ENCODE measurements at regions not wholly inside any gene's neighbourhood (a gene's known extent, or its start where the extent isn't known, plus 50 kb on each side); places are given as distances from the start of the nearest gene placed in this dataset.

DNA sequence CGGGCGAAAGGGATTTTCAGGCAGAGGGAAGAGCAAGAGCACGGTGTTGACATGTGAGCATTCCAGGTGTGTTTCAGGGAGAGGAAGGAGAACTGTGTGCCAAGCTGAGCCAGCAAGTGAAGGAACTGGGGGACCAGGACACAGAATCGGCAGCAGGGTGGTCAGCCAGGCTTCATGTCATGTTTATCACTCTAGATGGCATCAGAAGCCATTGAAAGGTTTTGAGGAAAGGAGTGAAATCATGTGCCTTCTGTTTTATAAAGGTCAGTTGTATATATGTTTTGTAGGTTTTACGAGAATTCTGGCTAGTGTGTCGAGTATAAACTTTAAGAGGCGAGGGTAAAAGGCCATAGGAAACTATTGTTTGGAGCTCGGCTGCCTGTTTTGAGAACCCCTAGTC is 682.3 kb downstream of the TRIML1 start:
- no peak for DNase-seq (ENCODE audit: low read depth in 2 of 2)

GRCh38 chr4:188822698-188823097 is 683.5 kb downstream of the TRIML1 start:
- DNase-seq (ENCODE audit: low read depth in 2 of 2): no peak

- no peak for DNase-seq (ENCODE audit: low read depth in 2 of 2)
Observed at GRCh38 chr4:188824553-188824952, 685.3 kb downstream of the TRIML1 start.

GRCh38 chr4:188826393-188826792 is 687.2 kb downstream of the TRIML1 start:
- DNase-seq (ENCODE audit: low read depth in 2 of 2): no peak

DNA sequence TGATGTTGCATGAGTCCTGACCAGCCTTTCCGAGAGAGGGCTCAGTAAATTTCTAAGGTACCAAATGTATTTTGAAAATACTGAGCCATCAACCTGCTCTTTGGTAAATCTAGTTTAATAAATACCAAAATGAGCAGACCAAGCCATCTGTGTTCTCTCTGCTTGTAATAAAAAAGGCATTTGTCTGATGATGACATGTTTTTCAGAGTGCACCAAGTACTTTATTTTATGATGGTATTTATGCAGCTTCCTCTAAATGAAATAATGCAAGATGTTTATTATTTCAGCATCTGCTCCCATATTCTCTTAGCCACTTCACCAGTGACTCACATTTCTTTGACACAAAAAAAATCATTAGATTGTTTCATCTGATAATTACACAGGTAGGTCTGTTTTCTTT is 700.5 kb downstream of the TRIML1 start:
- DNase-seq (ENCODE audit: low read depth in 2 of 2): no peak

GRCh38 chr4:188841523-188841922 is 702.3 kb downstream of the TRIML1 start:
- no peak for DNase-seq (ENCODE audit: low read depth in 2 of 2)

DNA sequence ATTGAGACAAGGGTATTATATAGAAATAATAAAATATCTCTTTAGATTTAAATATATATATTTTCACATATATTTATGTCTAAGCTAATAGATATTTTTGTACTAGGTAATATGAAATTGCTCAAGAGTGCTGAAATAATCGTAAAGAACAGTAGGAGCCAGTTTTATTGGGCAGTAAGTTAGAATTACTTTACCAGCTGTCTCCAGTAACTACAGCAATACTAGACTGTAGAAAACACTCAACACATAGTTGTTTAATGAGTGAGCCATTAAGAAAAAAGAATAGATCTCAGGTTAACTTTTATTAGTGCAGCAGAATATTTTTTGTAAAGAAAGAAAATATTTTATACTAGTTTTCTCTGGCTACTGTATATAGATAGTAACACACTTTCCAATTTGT is 715.2 kb downstream of the TRIML1 start:
- DNase-seq (ENCODE audit: low read depth in 2 of 2): no peak

DNA sequence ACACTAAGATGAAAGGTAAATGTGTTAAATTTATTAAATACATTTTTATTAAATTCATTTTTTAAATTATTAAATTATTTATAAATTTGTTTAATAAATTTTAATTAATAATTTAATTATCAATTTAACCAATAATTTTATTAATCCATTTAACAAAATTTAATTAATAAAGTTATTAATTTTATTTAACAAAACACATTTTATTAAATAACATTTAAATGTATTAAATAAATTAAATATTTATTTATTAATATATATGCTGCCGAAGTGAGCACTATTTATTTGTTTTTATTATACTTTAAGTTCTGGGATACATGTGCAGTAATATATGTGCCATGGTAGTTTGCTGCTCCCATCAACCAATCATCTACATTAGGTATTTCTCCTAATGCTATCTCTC is 719.5 kb downstream of the TRIML1 start:
- no peak for DNase-seq (ENCODE audit: low read depth in 2 of 2)

DNA sequence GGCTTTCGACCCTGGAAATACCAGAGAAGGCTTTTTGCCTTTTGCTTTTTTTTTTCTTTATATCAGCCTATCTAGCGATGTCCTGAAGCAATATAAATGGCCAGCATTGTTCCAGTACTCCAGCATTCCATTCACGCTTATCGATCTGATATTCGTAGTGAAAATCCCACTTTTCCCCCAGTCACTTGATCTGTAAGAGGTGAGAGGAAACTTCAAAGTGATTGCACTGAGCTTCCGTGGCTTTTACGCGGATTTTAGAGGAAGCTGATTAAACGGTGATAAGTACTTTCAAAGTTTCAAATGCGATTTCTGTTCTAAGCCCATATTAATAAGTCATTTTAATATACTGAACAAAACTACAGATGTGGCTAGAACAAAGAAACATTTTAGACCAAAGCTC is 725.5 kb downstream of the TRIML1 start:
- no peak for DNase-seq (ENCODE audit: low read depth in 2 of 2)

GRCh38 chr4:188867796-188868195 is 728.6 kb downstream of the TRIML1 start:
- DNase-seq (ENCODE audit: low read depth in 2 of 2): no peak

DNA sequence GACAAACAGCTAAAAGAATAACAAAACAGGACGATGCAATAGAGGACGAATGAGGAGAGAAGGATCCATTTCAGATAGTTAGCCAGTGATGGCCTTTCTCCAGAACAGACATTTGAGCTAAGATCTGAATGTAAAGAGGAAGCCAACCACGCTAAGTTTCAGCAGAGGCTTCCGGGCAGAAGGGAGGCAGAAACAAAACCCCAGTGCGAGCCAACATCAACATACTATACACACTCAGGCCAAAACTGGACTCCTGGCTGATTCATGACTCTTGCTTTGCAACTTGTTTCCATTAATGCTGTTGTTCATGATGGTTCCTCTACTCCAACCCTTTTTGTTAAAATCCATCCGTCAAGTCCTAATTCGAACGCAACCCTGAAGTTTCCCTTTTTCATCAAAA is 730.3 kb downstream of the TRIML1 start:
- DNase-seq (ENCODE audit: low read depth in 2 of 2): no peak

GRCh38 chr4:188872809-188873208 is 733.6 kb downstream of the TRIML1 start:
- no peak for DNase-seq (ENCODE audit: low read depth in 2 of 2)

DNA sequence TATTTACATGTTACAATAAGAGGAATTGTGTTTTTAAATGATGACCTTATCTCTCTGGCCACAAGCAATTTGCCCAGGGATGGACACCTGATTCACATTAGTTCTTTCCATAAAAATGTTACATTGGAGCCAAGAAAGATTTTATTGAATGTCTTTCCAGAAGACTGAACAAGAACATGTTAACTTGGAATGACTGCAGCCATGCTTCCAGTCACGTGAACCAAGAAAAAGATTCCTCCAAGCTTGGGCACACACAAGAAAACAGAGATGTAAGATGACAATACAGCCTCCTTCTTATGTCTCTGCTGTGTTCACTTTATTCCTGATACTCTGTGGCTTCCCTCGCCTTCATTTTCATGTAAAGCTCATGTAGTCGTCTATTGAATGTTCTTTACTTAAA is 737.6 kb downstream of the TRIML1 start:
- DNase-seq (ENCODE audit: low read depth in 2 of 2): no peak

DNA sequence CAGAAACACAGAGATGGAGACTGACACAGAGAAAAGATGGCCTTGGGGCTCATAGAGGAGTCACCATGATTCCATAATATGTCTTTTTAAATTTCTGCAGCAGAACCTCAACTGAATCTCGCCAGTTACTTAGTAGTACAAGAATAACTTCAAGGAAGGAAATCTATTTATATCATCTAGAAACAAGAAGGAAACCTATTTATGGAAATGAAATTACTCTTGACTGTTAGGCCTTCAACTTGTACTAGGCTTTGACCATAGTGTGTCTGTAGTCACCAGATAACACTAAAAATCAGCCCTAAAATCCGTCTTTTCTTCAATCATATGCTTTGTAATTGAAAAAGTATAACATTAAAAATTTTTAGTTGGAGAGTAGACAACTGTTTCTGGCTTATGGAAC is 740.4 kb downstream of the TRIML1 start:
- no peak for DNase-seq (ENCODE audit: low read depth in 2 of 2)

- DNase-seq (ENCODE audit: low read depth in 2 of 2): no peak
Observed at GRCh38 chr4:188887905-188888304, 748.7 kb downstream of the TRIML1 start.

DNA sequence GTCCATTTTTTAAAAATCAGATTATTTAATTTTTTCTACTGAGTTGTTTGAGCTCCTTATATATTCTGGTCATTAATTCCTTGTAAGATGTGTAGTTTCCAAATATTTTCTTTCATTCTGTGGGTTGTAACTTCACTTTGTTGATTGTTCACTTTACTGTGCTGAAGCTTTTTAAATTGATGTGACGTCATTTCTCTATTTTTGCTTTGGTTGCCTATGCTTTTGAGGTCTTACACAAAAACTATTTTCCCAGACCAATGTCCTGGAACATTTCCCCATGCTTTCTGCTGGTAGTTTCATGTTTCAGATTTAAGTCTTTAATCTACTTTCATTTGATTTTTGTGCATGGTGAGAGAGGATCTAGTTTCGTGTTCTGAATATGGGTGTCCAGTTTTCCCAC is 753.6 kb downstream of the TRIML1 start:
- no peak for DNase-seq (ENCODE audit: low read depth in 2 of 2)

DNA sequence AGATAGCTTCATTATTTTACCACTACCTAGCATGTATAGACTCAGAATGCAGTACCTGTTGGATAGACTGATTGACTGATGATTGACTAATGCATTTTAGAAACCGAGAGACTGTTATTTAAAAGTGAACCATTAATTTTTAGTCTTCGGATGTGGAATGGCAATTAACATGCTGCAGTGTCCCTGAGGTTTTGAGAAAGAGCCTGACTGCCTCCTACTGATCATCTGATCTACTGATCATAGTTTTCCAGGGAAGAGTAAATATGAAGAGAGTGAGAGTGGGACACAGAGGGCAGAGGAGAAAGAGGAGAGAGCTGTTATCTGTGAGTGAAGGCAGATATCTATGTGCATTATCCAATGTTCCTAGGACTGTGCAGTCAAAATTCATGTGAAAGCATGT is 764.7 kb downstream of the TRIML1 start:
- no peak for DNase-seq (ENCODE audit: low read depth in 2 of 2)

GRCh38 chr4:188904617-188905016 is 765.4 kb downstream of the TRIML1 start:
- DNase-seq (ENCODE audit: low read depth in 2 of 2): no peak

DNA sequence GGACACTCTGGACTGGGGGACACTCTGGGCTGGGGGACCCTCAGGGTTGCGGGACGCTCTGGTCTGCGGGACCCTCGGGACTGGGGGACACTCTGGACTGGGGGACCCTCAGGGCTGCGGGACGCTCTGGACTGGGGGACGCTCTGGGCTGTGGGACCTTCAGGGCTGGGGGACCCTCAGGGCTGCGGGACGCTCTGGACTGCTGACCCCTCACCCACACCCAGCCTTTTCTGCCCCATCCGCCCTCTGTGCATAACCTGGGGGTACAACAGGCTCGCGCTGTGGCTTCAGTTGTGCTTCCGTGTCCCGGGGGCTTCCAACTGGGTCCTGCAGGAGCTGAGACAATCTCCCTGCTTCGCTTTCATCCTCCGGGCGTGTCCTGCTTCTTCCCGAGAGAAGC is 766.0 kb downstream of the TRIML1 start:
- no peak for DNase-seq (ENCODE audit: low read depth in 2 of 2)

GRCh38 chr4:188911199-188911598 is 772.0 kb downstream of the TRIML1 start:
- no peak for DNase-seq (ENCODE audit: low read depth in 2 of 2)

- no peak for DNase-seq (ENCODE audit: low read depth in 2 of 2)
Observed at GRCh38 chr4:188911707-188912106, 772.5 kb downstream of the TRIML1 start.

- DNase-seq (ENCODE audit: low read depth in 2 of 2): no peak
Observed at GRCh38 chr4:188915175-188915574, 775.9 kb downstream of the TRIML1 start.

GRCh38 chr4:188918787-188919186 is 779.5 kb downstream of the TRIML1 start:
- DNase-seq (ENCODE audit: low read depth in 2 of 2): no peak

- DNase-seq (ENCODE audit: low read depth in 2 of 2): no peak
Observed at GRCh38 chr4:188930822-188931221, 791.6 kb downstream of the TRIML1 start.

Measured in stimulated activated CD8-positive, alpha-beta memory T cell treated with anti-CD3 and anti-CD28 coated beads, Interleukin-7, amount 100 ng/mL, for 4 hours (primary cell).